IMR-90 (cell line): ENCODE measurements at regions not wholly inside any gene's neighbourhood (a gene's known extent, or its start where the extent isn't known, plus 50 kb on each side); places are given as distances from the start of the nearest gene placed in this dataset.

Experiments
- ATAC-seq: fragments of 200-7000 bp; cut with Tn5 transposase; 2 replicates; pipeline ENCODE4 v1.9.1; 2020; ENCODE audit warnings: low read depth, mild to moderate bottlenecking, moderate library complexity
- BruUV-seq: library from RNA; stranded (reverse); fragments of 400-500 nt; replicated peaks from 2 replicates; lab custom pipeline; 2021; lab: Mats Ljungman, UMichigan
- CTCF ChIA-PET: fragments of 300-600 bp; formaldehyde crosslinking; extraction: SDS; loops from one replicate; lab custom pipeline; 2021; ENCODE audit warnings: antibody characterized with exemption; lab: Yijun Ruan, JAX
- POLR2A ChIA-PET: fragments of 300-600 bp; sonication (Branson Sonifier 250); formaldehyde crosslinking; loops from one replicate; lab custom pipeline; 2022; ENCODE audit warnings: antibody characterized with exemption; ENCODE audit not compliant: unreplicated experiment; lab: Charles Lee
- DNase-seq: peaks from one replicate; pipeline ENCODE4 v3.0.0; 2013
- H2AFZ ChIP-seq: replicated peaks from 2 replicates; pipeline ENCODE3; 2013; ENCODE audit warnings: low read length, mild to moderate bottlenecking; ENCODE audit not compliant: poor library complexity
- H2AK5ac ChIP-seq: 2 replicates; pipeline ENCODE4 v1.6.1; 2013; ENCODE audit warnings: low read depth, low read length, inconsistent platforms
- H2AK9ac ChIP-seq: replicated peaks from 2 replicates; pipeline ENCODE3; 2013; ENCODE audit warnings: mild to moderate bottlenecking, low read depth, low read length, moderate library complexity; ENCODE audit not compliant: poor library complexity
- H2BK120ac ChIP-seq: 2 replicates; pipeline ENCODE4 v1.6.1; 2013; ENCODE audit warnings: low read depth, low read length, inconsistent platforms
- H2BK15ac ChIP-seq: 3 replicates; pipeline ENCODE4 v1.6.1; 2013; ENCODE audit warnings: low read depth, low read length, inconsistent platforms
- H2BK20ac ChIP-seq: 2 replicates; pipeline ENCODE4 v1.6.1; 2013; ENCODE audit warnings: low read depth, mild to moderate bottlenecking, inconsistent platforms, low read length, moderate library complexity
- H2BK5ac ChIP-seq: 2 replicates; pipeline ENCODE4 v1.6.1; 2013; ENCODE audit warnings: mild to moderate bottlenecking, low read depth, low read length, inconsistent platforms; ENCODE audit not compliant: poor library complexity, severe bottlenecking
- H3K14ac ChIP-seq: replicated peaks from 2 replicates; pipeline ENCODE4 v1.6.1; 2013; ENCODE audit warnings: low read depth, low read length, inconsistent platforms
- H3K18ac ChIP-seq: 2 replicates; pipeline ENCODE4 v1.6.1; 2013; ENCODE audit warnings: low read depth, low read length, control low read depth
- H3K23ac ChIP-seq: 2 replicates; pipeline ENCODE4 v1.6.1; 2013; ENCODE audit warnings: low read depth, low read length, inconsistent platforms
- H3K27ac ChIP-seq: 2 replicates; pipeline ENCODE4 v1.5.1; 2013; ENCODE audit warnings: mild to moderate bottlenecking, control low read depth, low read length; ENCODE audit not compliant: insufficient read depth
- H3K27me3 ChIP-seq: 2 replicates; pipeline ENCODE4 v1.6.1; 2013; ENCODE audit warnings: low read length; ENCODE audit not compliant: control insufficient read depth, insufficient read depth
- H3K36me3 ChIP-seq: 2 replicates; pipeline ENCODE4 v1.6.1; 2013; ENCODE audit warnings: low read length, mixed read lengths; ENCODE audit not compliant: control insufficient read depth, insufficient read depth
- H3K4ac ChIP-seq: 2 replicates; pipeline ENCODE4 v1.6.1; 2013; ENCODE audit warnings: low read depth, low read length, inconsistent platforms
- H3K4me1 ChIP-seq: 2 replicates; pipeline ENCODE4 v1.6.1; 2013; ENCODE audit warnings: low read length, mixed read lengths; ENCODE audit not compliant: control insufficient read depth, insufficient read depth
- H3K4me2 ChIP-seq: 2 replicates; pipeline ENCODE4 v1.6.1; 2013; ENCODE audit warnings: low read depth, mild to moderate bottlenecking, control low read depth, low read length, moderate library complexity
- H3K4me3 ChIP-seq: 2 replicates; pipeline ENCODE4 v1.5.1; 2013; ENCODE audit warnings: low read depth, mild to moderate bottlenecking, control low read depth, low read length, moderate library complexity; ENCODE audit not compliant: insufficient read depth
- H3K56ac ChIP-seq: 2 replicates; pipeline ENCODE4 v1.6.1; 2013; ENCODE audit warnings: low read length, inconsistent platforms; ENCODE audit not compliant: insufficient read depth; ENCODE audit errors: extremely low read depth
- H3K79me1 ChIP-seq, 2 experiments: 2 replicates each; pipeline ENCODE4 v1.6.1; 2013; ENCODE audit warnings: low read length in 2 of 2, inconsistent platforms in 1 of 2, low read depth in 1 of 2
- H3K9ac ChIP-seq: 2 replicates; pipeline ENCODE4 v1.6.1; 2013; ENCODE audit warnings: low read depth, low read length, control low read depth
- H3K9me1 ChIP-seq: 2 replicates; pipeline ENCODE4 v1.6.1; 2013; ENCODE audit warnings: low read length, inconsistent platforms; ENCODE audit not compliant: insufficient read depth
- H3K9me3 ChIP-seq: 2 replicates; pipeline ENCODE4 v1.6.1; 2013; ENCODE audit warnings: low read length; ENCODE audit not compliant: control insufficient read depth, insufficient read depth
- H4K20me1 ChIP-seq: 2 replicates; pipeline ENCODE4 v1.6.1; 2013; ENCODE audit warnings: low read length, inconsistent platforms; ENCODE audit not compliant: insufficient read depth
- H4K5ac ChIP-seq: 2 replicates; pipeline ENCODE4 v1.6.1; 2013; ENCODE audit warnings: mild to moderate bottlenecking, low read depth, low read length, control low read depth
- H4K8ac ChIP-seq, 2 experiments: 2 replicates each; pipeline ENCODE4 v1.6.1; 2013; ENCODE audit warnings: low read depth in 2 of 2, low read length in 2 of 2, control low read depth in 1 of 2, inconsistent platforms in 1 of 2
- H4K91ac ChIP-seq: 2 replicates; pipeline ENCODE4 v1.6.1; 2013; ENCODE audit warnings: low read depth, low read length, inconsistent platforms; ENCODE audit not compliant: insufficient read depth
- BHLHE40 ChIP-seq: fragments of 150-350 bp; IDR thresholded peaks from 2 replicates; pipeline ENCODE4 v1.6.1; 2016; ENCODE audit warnings: mild to moderate bottlenecking, low read depth, low read length
- CEBPB ChIP-seq: IDR thresholded peaks from 2 replicates; pipeline ENCODE4 v1.6.1; 2012; ENCODE audit warnings: low read depth, low read length, improper control_type of control experiment
- CHD1 ChIP-seq: IDR thresholded peaks from 2 replicates; pipeline ENCODE4 v1.6.1; 2012; ENCODE audit warnings: low read depth, low read length, improper control_type of control experiment
- CTCF ChIP-seq: conservative IDR thresholded peaks from 2 replicates; pipeline ENCODE4 v1.5.1; 2012; ENCODE audit warnings: mild to moderate bottlenecking, low read depth, low read length, improper control_type of control experiment
- ELK1 ChIP-seq: fragments of 150-350 bp; IDR thresholded peaks from 2 replicates; pipeline ENCODE4 v1.6.1; 2016; ENCODE audit warnings: low read depth, mild to moderate bottlenecking, low read length, moderate library complexity, borderline replicate concordance
- FOS ChIP-seq: fragments of 150-350 bp; IDR thresholded peaks from 2 replicates; pipeline ENCODE4 v1.6.1; 2016; ENCODE audit warnings: low read depth, low read length
- MAZ ChIP-seq: IDR thresholded peaks from 2 replicates; pipeline ENCODE4 v1.6.1; 2012; ENCODE audit warnings: low read depth, mild to moderate bottlenecking, low read length, improper control_type of control experiment, moderate library complexity, borderline replicate concordance
- MXI1 ChIP-seq: IDR thresholded peaks from 2 replicates; pipeline ENCODE4 v1.6.1; 2012; ENCODE audit warnings: low read depth, mild to moderate bottlenecking, low read length, moderate library complexity, borderline replicate concordance
- NFE2L2 ChIP-seq: fragments of 150-350 bp; IDR thresholded peaks from 2 replicates; pipeline ENCODE4 v1.6.1; 2016; ENCODE audit warnings: low read depth, mild to moderate bottlenecking, low read length
- RAD21 ChIP-seq: IDR thresholded peaks from 2 replicates; pipeline ENCODE4 v1.6.1; 2012; ENCODE audit warnings: low read length, improper control_type of control experiment
- RCOR1 ChIP-seq: IDR thresholded peaks from 2 replicates; pipeline ENCODE4 v1.6.1; 2012; ENCODE audit warnings: mild to moderate bottlenecking, low read length, improper control_type of control experiment; ENCODE audit not compliant: insufficient replicate concordance
- RFX5 ChIP-seq: IDR thresholded peaks from 2 replicates; pipeline ENCODE4 v1.8.0; 2012; ENCODE audit warnings: low read depth, mild to moderate bottlenecking, low read length, moderate library complexity
- SMC3 ChIP-seq: fragments of 150-350 bp; IDR thresholded peaks from 2 replicates; pipeline ENCODE4 v1.6.1; 2016; ENCODE audit warnings: low read depth, mild to moderate bottlenecking, antibody characterized with exemption, low read length, moderate library complexity
- USF2 ChIP-seq: fragments of 150-350 bp; IDR thresholded peaks from 2 replicates; pipeline ENCODE4 v1.6.1; 2017; ENCODE audit warnings: mild to moderate bottlenecking, antibody characterized with exemption, low read length, low read depth
- WGBS, 2 experiments: methylation state at CpG; one replicate each; pipeline versions ENCODE4 v1.1.5 to v1.1.7; 2013; ENCODE audit warnings: missing lambda C conversion rate in 2 of 2; ENCODE audit not compliant: insufficient read length in 1 of 2; ENCODE audit errors: extremely low coverage in 2 of 2; 5-methylcytosine and 5-hydroxymethylcytosine counted together
- dilution Hi-C: fragments of 300-500 bp; cut with HindIII; formaldehyde crosslinking; loops from one replicate; pipeline ENCODE4 v1.14.3; 2018; ENCODE audit warnings: low sequenced_read_pairs; ENCODE audit not compliant: unreplicated experiment
- in situ Hi-C: fragments of 300-500 bp; cut with MboI; formaldehyde crosslinking; loops from 3 replicates; pipeline ENCODE4 v1.14.3; 2019; ENCODE audit warnings: low sequenced_read_pairs, inconsistent platforms, mixed read lengths
- intact Hi-C: fragments of 100-400 bp; cut with micrococcal nuclease; formaldehyde crosslinking; loops from 2 replicates; pipeline ENCODE4 v1.10.0; 2022

- POLR2A ChIA-PET = no interaction called here
- H2BK5ac ChIP-seq = no peak overlapping the region
Observed at GRCh38 chr2:163351966-163352365, 383.8 kb downstream of the FIGN start.

More at GRCh38 chr2:163351966-163352365, 383.8 kb downstream of the FIGN start:
- no TSS peak for BruUV-seq
- no peak overlapping the region for H3K56ac ChIP-seq
- no peak overlapping the region for H2AK9ac ChIP-seq
- dilution Hi-C loops = no loop called here
- H3K4me2 ChIP-seq = no peak overlapping the region
- no peaks in the 10 kb centered on the region for H3K9me1 ChIP-seq
- no peak overlapping the region for H3K14ac ChIP-seq
- H2BK20ac ChIP-seq = no peak overlapping the region
- H2BK120ac ChIP-seq = no peak overlapping the region
- H3K27me3 ChIP-seq = no peaks in the 10 kb centered on the region
- H3K4me1 ChIP-seq = peaks cover 9% of the 10 kb centered on the region
- no peaks in the 10 kb centered on the region for H3K9me3 ChIP-seq
- no peak for TF ChIP-seq MXI1
- TF ChIP-seq MAZ = no peak
- TF ChIP-seq USF2 = no peak
- no peak for TF ChIP-seq CEBPB
- no peak for TF ChIP-seq RAD21
- TF ChIP-seq NFE2L2 = no peak
- no peak for TF ChIP-seq CHD1
- no peak for TF ChIP-seq FOS
- no peak for TF ChIP-seq ELK1
- no peak for TF ChIP-seq RFX5
- no peak for TF ChIP-seq RCOR1
- no peak for TF ChIP-seq BHLHE40
- no peak for TF ChIP-seq CTCF
- no peak for TF ChIP-seq SMC3
- CTCF ChIA-PET = no interaction called here
- no peak overlapping the region for H3K23ac ChIP-seq
- no CpG with 5 or more reads among the region's 2 CpGs for WGBS, 2 experiments
- H4K5ac ChIP-seq = no peak overlapping the region
- H4K8ac ChIP-seq = no peak overlapping the region
- no peak overlapping the region for H3K4ac ChIP-seq
- ATAC-seq = no peak
- no peak for DNase-seq
- H3K9ac ChIP-seq = no peak overlapping the region
- no peak overlapping the region for H2AK5ac ChIP-seq
- no peaks in the 10 kb centered on the region for H4K20me1 ChIP-seq
- H3K27ac ChIP-seq = no peak overlapping the region
- H2AFZ ChIP-seq = no peak overlapping the region
- H3K18ac ChIP-seq = no peak overlapping the region
- H3K79me1 ChIP-seq = no peaks in the 10 kb centered on the region
- no peaks in the 10 kb centered on the region for H3K36me3 ChIP-seq
- in situ Hi-C loops = no loop called here
- intact Hi-C loops = no loop called here
- H2BK15ac ChIP-seq = no peak overlapping the region
- H4K91ac ChIP-seq = no peak overlapping the region
- no peak overlapping the region for H3K4me3 ChIP-seq
